ENCODE measurements at regions not wholly inside any gene's neighbourhood (a gene's known extent, or its start where the extent isn't known, plus 50 kb on each side); places are given as distances from the start of the nearest gene placed in this dataset.
"Not testable (repeated sequence)": the region's sequence is repeated elsewhere in the genome, so short reads cannot be mapped to it uniquely, and the experiment has no call there.

- no peak for ATAC-seq
- ChIA-PET RAD21 (ENCODE audit: low non-redundant PET in 1 of 2, low total read pairs in 2 of 2, uncharacterized antibody in 2 of 2, unreplicated experiment in 2 of 2) (no interaction called here), POLR2A (no interaction called here), CTCF (no interaction called here)
- Histone ChIP-seq H3K27me3 (ENCODE audit: insufficient read depth, low read length) (no peaks in the 10 kb centered on the region), H4K20me1 (ENCODE audit: insufficient read depth) (no peaks in the 10 kb centered on the region), H3K9me2 (ENCODE audit: insufficient read depth) (no peaks in the 10 kb centered on the region), H3K79me2 (ENCODE audit: insufficient read depth, low read length) (no peaks in the 10 kb centered on the region), H3K4me1 (ENCODE audit: control insufficient read depth in 1 of 2, insufficient read depth in 2 of 2, low read length in 2 of 2) (no peaks in the 10 kb centered on the region), H3K36me3 (ENCODE audit: control insufficient read depth in 1 of 2, insufficient read depth in 2 of 2, low read length in 2 of 2) (no peaks in the 10 kb centered on the region), H3K9ac (ENCODE audit: low read length) (no peak overlapping the region), H3K9me3 (ENCODE audit: control insufficient read depth in 1 of 2, insufficient read depth in 1 of 2, low read depth in 1 of 2, low read length in 2 of 2) (no peaks in the 10 kb centered on the region; a peak in 1 of 4 replicates), H3K27ac (ENCODE audit: low read depth, low read length) (no peak overlapping the region), H3K4me2 (ENCODE audit: low read length) (no peak overlapping the region), H3K4me3 (replicated peaks in 1 of 2; ENCODE audit: low read depth in 1 of 2, low read length in 2 of 2) (no peak overlapping the region), H2AFZ (ENCODE audit: low read depth, low read length, poor library complexity, severe bottlenecking) (no peak overlapping the region)
- no peak for DNase-seq (ENCODE audit: low read depth, low spot score)
- no TSS peak for BruUV-seq (replicated peaks)
- intact Hi-C loops (cut with micrococcal nuclease): loop anchor here (10.0 kb wide), 1 partner anchor 448 kb away; no protein-coding TSS in a partner anchor
- TF ChIP-seq SIN3A (IDR thresholded peaks at IDR 0.05; ENCODE audit: low read depth): no peak
- TF ChIP-seq ZNF274 (IDR thresholded peaks at IDR 0.05; ENCODE audit: low read depth, low read length): no peak
- no peak for TF ChIP-seq CEBPB (IDR thresholded peaks at IDR 0.05; ENCODE audit: low read depth)
- no peak for TF ChIP-seq EZH2 (IDR thresholded peaks at IDR 0.05)
- TF ChIP-seq POLR2A (IDR thresholded peaks at IDR 0.05; ENCODE audit: borderline replicate concordance, extremely low read depth, insufficient read depth, insufficient read length): no peak
- TF ChIP-seq ATF3 (IDR thresholded peaks at IDR 0.05): no peak
- TF ChIP-seq JUND (IDR thresholded peaks at IDR 0.05): no peak
- no peak for TF ChIP-seq EZH2phosphoT487 (IDR thresholded peaks at IDR 0.05; ENCODE audit: borderline replicate concordance)
- TF ChIP-seq ZBTB33 (IDR thresholded peaks at IDR 0.05; ENCODE audit: extremely low read depth, insufficient replicate concordance, low read length): no peak
- TF ChIP-seq ZFX (IDR thresholded peaks at IDR 0.05): no peak
- TF ChIP-seq YY1 (IDR thresholded peaks at IDR 0.05; ENCODE audit: extremely low read depth, insufficient replicate concordance, low read depth, low read length): no peak
- no peak for TF ChIP-seq ELF1 (IDR thresholded peaks at IDR 0.05; ENCODE audit: borderline replicate concordance, low read depth)
These were observed 863.8 kb downstream of the KCNA4 start for GRCh38 chr11:29153078-29153477.

- H3K27ac ChIP-seq (ENCODE audit: low read depth, low read length); RAD21 ChIA-PET (ENCODE audit: low non-redundant PET in 1 of 2, low total read pairs in 2 of 2, uncharacterized antibody in 2 of 2, unreplicated experiment in 2 of 2); intact Hi-C loops (cut with micrococcal nuclease); BruUV-seq (replicated peaks); H2AFZ ChIP-seq (ENCODE audit: low read depth, low read length, poor library complexity, severe bottlenecking); H3K4me3 ChIP-seq (replicated peaks in 1 of 2; ENCODE audit: low read depth in 1 of 2, low read length in 2 of 2); H4K20me1 ChIP-seq (ENCODE audit: insufficient read depth); H3K9ac ChIP-seq (ENCODE audit: low read length); H3K79me2 ChIP-seq (ENCODE audit: insufficient read depth, low read length); H3K9me3 ChIP-seq (ENCODE audit: control insufficient read depth in 1 of 2, insufficient read depth in 1 of 2, low read depth in 1 of 2, low read length in 2 of 2); ATAC-seq; H3K27me3 ChIP-seq (ENCODE audit: insufficient read depth, low read length); POLR2A ChIA-PET; H3K36me3 ChIP-seq (ENCODE audit: control insufficient read depth in 1 of 2, insufficient read depth in 2 of 2, low read length in 2 of 2); H3K4me2 ChIP-seq (ENCODE audit: low read length); CTCF ChIA-PET; H3K9me2 ChIP-seq (ENCODE audit: insufficient read depth); H3K4me1 ChIP-seq (ENCODE audit: control insufficient read depth in 1 of 2, insufficient read depth in 2 of 2, low read length in 2 of 2); DNase-seq (ENCODE audit: low read depth, low spot score): not testable (repeated sequence)
These were observed 874.3 kb downstream of the KCNA4 start for GRCh38 chr11:29142573-29142972.
